ENCODE measurements at regions not wholly inside any gene's neighbourhood (a gene's known extent, or its start where the extent isn't known, plus 50 kb on each side); places are given as distances from the start of the nearest gene placed in this dataset.
A peak's percentile ranks its signal among the peaks of the same experiment; 100 is the strongest.
"Not testable (repeated sequence)": the region's sequence is repeated elsewhere in the genome, so short reads cannot be mapped to it uniquely, and the experiment has no call there.

DNA sequence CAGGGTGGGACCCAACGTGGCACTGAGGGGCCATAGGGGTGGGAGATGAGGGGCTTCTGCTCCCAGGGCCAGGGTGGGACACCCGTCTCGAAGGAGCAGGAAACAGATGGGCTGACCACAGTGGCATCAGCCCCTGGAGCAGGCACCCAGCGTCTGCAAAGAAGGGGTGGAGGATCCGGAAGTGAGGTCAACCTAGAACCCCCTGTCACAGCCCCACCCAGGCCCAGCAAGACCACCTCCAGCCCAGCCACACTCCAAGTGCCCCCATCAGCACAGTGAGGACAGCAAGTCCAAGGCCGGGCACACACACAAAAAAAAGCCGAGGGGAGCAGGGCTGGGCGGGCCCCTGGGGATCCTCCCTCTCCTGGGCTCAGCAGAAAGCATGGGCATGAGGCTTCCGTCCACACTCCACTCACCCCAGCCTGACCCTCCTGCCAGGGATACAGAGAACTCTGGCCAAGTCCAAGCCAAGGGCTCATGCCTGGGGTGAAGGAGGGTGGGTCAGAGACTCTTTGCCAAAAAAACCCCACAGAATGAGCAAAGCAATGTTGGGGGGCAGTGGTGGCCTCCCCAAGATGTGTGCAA lies 111.0 kb downstream of the FOXL3 start:
- intact Hi-C loops (cut with micrococcal nuclease): no loop called here
- DNase-seq (no peak), ATAC-seq (no peak)

DNA sequence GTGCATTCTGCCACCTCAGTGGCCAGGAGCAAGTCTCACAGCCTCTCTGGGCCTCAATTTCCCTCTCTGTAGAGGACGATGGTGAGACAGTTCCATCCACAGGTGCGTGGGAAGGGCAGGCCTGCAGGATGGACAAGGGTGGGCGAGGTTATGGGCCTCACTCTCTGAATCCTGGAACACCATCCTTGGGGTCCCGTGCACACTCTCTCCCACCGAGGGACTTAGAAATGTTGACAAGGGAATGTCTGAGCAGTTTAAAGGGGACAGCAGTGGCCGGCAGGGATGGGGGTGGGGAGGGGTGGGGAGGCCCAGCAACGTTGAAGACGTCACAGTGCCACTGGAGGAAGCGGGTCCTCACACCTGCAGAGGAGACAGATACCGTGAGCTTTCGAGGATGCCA lies 111.5 kb downstream of the FOXL3 start:
- ATAC-seq (no peak), DNase-seq (no peak)
- intact Hi-C loops (cut with micrococcal nuclease): no loop called here

DNA sequence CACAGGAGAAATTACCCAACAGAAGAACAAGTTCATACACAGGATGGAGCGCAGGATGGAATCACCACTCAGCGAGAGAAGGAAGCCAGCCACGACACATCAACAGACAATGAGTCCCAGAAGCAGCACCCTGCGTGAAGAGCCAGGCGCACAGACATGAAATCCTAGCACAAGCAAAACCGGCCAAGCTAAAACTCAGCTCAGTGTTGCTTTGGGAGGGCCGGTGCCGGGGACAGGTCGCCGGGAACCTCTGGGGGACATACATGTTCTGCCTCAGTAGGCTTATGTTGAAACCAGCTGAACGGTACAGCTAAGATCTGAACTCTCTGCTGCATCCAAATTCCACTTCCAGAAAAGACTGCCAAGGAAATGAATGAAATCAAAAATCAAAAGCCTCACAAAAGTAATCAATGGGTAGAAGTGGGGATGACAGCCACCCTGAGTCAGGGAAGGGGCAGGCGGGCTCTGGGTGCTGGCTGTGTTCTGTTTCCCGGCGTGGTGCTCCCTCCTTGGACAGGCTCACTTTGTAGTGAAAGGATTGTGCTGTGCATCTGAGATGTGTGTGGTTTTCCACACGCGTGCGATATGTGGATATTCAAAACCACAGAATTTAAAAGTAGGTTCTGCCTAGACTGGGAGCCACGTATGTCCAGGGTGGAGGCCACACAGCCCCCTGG lies 114.7 kb downstream of the PDGFA start:
- peak; percentile 18 for DNase-seq
- intact Hi-C loops (cut with micrococcal nuclease): no loop called here
- ATAC-seq: no peak

DNA sequence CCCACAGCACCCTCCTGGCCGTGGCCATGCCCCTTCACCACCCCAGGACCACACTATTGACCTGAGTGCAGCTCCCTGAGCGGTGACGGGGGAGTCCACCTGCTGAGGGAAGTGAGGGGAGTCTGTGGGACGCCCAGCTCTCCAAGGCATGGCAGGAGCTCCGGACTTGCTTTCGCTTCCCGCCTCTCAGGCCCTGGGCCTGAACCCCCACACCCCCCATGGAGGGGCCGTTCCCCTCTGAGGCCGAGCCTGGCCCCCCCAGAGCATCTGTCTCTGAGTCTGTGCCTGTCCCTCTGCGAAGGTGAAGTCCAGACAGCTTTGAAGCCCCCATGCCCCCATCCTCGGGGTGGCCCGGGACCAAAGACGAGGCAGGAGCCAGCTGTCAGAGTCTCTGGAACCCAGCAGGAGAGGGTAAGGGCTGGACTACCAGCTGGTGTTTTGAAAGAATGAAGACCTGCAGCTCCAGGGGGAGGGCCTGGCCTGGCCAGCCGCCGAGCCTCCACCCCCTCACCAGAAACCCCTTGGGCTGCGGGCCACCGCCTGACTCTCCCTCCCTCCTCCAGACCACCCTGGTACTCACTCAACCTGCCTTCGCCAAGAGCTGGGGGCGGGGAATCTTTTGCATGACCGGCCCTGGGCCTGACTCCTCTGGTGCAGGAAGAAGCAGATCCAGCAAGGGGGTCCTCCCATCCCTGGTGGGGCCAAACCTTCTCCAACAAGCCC lies 114.0 kb downstream of the PDGFA start:
- DNase-seq (peak; percentile 6), ATAC-seq (no peak)
- intact Hi-C loops (cut with micrococcal nuclease): no loop called here

DNA sequence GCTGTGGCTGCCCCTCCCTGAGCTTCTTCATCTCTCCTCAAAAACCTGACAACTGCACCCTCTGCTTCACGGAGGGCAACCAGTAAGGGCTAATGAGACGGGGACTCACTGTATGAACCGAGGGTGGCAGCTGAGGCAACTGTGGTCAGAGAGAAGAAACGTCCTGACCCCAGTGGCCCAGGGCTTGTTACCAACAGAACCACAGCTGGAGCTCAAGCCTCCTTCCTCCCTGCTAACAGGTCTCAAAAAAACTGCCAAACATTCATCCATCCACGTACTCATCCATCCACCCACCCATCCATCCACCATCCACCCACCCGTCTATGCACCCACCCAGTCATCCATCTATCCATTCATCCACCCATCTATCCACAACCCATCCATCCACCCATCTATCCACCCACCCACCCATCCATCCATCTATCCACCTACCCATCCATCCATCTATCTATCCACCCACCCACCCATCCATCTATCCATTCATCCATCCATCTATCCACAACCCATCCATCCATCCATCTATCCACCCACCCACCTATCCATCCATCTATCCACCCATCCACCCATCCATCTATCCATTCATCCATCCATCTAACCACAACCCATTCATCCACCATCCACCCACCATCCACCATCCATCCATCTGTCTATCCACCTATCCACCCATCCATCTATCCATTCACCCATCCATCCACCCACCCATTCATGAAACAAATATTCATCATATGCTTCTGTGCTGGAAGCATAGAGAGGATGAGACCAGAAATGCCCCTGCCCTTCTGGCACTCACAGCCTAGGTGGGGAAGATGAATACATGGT lies 111.7 kb downstream of the PDGFA start:
- DNase-seq (no peak), ATAC-seq (no peak)
- intact Hi-C loops (cut with micrococcal nuclease): no loop called here

DNA sequence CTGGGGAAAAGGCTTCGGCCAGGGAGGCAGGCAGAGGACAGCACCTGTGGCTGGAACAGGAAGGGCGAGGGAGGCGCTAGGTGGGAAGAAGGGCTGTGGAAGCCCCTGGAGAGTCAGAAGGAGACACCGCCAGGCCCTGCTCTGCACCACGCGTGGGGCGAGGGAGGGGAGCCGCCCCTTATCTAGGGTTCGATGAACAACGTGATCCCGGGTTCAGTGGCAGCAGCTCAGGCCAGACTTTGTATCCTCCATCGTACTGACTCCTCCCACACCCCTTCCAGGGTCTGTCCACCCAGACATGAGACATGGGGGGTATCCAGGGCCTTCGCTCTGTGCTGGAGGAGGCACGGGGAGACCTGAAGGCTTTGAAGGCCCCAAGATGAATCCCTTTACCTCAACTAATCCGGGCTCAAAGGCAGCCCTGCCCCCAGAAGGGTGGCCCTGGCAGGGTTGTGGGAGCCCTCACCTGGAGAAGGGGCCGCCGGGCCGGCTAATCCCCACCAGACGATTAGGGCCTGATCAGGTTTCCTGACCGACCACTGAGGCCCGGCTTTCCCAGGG lies 110.8 kb downstream of the PDGFA start:
- ATAC-seq (no peak), DNase-seq (peak; percentile 19)
- intact Hi-C loops (cut with micrococcal nuclease): no loop called here

DNA sequence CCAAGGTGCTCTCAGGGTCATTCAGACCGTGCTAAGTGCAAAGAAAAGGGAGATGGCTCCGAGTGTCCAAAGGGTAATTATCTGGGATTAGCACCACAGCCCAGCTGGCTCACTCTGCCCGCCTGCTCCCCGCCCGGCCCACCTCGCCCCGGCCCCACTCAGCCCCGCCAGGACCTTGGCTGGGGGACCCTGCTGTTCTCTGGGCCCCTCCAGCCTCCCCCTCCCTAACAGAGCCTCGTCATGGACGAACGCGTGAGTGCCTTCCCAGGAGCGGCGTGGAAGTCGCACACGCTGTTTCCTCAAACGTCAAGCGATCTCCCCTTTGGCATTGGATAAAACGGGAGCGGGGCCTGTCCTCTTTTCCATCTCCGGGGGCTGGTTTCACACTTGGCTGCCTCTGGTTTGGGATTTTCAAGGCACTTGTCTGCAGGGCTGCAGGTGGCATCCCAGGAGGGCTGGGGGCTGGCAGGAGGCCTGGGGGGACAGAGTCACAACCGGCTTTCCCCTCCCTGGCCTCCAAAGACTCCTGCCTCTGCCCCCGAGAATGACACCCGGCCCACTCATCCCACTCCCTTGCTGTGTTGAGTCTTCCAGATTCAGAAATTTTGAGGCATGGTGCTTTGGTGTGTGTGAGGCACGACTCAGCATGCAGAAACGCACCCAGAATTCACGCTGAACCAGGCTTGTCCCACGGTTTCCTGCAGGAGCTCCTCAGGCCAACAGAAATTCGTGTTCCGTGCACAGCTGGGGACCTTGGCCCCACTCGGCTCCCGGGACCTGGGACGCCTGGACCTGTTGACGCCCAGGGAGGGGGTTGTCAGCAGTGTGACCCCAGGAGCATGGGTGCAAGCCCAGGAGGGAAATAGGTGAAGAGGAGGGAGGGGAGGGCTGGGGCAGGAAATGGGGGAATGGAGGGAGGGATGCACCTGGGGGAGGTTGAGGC lies 110.0 kb downstream of the PDGFA start:
- no peak for ATAC-seq
- peak; percentile 13 for DNase-seq
- intact Hi-C loops (cut with micrococcal nuclease): no loop called here

DNA sequence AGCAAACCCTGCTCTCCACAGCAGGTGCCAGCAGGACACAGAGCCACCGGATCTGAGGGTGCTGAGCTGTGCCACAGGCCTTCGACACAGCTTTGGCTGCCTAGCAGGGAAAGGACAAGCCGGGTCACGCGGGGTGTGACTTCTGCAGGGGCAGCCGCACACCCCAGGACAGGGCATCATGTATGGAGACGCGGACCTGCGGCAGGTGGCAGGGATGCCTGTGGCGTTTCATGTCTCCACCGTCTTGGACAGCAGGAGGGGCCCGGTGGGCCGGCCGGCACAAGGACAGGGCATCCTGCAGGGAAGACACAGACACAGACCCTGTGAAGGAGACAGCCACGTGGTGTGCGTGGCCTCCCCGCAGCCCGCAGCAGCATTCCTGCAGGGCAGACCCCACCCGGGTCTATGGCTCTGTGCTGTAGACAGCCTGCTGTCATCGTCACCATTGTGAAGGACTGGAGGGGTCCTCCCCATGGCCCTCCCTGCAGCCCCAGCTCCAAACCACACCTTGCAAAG lies 109.2 kb downstream of the PDGFA start:
- DNase-seq: peak; percentile 22
- ATAC-seq: no peak
- intact Hi-C loops (cut with micrococcal nuclease): no loop called here

DNA sequence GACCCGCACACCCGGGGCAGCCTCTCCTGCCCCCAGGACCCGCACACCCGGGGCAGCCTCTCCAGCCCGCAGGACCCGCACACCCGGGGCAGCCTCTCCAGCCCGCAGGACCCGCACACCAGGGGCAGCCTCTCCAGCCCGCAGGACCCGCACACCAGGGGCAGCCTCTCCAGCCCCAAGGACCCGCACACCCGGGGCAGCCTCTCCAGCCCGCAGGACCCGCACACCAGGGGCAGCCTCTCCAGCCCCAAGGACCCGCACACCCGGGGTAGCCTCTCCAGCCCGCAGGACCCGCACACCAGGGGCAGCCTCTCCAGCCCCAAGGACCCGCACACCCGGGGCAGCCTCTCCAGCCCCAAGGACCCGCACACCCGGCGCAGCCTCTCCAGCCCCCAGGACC lies 108.5 kb downstream of the PDGFA start:
- ATAC-seq; intact Hi-C loops (cut with micrococcal nuclease); DNase-seq: not testable (repeated sequence)

DNA sequence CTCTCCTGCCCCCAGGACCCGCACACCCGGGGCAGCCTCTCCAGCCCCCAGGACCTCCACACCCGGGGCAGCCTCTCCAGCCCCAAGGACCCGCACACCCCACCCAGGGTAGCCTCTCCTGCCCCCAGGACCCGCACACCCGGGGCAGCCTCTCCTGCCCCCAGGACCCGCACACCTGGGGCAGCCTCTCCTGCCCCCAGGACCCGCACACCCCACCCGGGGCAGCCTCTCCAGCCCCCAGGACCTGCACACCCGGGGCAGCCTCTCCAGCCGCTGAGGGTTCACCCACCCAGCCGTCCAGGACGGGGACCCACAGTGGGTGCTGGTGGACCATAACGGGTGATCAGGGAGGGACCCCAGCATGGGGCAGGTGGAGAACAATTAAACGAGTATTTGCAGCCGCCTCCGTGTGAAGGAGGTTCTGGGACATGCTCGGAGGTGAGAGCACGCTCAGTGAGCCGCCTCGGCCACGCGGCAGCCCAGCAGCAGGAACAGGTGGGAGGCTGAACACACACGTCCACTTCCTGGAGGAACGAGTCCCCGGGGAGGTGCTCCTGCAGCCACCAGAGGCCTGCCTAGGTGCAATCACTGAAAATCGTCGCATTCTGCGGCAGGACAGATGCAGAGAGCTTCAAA lies 107.9 kb downstream of the PDGFA start:
- intact Hi-C loops (cut with micrococcal nuclease): no loop called here
- peak; percentile 13 for DNase-seq

DNA sequence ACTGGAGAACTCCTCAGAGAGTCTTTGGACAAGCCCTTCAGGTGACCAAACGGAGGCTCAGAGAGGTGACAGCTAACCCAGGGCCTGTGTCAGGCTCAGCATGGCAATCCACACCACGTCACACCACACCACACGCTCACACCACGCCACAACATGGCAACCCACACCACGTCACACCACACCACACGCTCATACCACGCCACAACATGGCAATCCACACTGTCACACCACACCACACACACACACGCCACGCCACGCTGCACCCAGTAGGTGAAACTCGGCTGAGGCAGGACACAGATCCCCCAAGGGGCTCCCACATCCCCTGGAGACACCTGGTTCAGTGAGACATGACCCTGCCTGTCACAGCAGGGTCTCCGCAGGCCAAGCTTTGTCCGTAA lies 107.3 kb downstream of the PDGFA start:
- intact Hi-C loops (cut with micrococcal nuclease): no loop called here
- no peak for ATAC-seq
- DNase-seq: peak; percentile 13

More for the DNA sequence above, 107.9 kb downstream of the PDGFA start:
- ATAC-seq: no peak

DNA sequence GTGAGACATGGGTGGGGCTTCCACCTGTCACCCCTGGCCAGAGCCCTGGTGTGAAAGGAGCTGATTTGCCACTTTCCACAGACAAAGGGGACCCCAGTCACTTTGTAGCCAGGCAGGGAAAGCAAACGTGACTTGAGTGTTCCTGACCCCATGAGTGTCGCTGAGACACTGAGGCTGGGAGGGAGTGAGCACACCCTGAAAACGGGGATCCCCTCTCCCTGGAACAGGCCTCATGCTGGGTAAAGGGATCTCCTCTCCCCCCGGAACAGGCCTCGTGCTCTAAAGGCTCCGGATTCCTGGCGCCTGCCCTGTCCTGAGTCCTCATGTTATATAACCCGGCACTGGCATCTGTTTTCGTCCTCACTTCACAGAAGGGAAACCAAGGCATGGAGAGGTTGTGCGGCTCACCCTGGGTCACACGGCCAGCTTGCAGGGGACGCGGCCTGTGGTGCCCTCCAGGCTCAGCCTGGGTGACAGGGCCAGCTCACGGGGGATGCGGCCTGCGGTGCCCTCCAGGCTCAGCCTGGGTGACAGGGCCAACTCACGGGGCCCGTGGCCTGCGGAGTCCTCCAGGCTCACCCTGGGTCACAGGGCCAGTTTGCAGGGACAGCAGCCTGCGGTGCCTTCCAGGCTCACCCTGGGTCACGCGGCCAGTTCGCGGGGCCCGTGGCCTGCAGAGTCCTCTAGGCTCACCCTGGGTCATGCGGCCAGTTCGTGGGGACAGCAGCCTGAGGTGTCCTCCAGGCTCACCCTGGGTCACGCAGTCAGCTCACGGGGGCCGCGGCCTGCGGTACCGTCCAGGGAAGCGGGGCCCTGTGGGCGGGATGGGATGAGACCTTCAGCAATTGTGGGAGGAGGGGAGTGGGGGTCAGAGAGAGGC lies 104.7 kb downstream of the PDGFA start:
- ATAC-seq: no peak
- intact Hi-C loops (cut with micrococcal nuclease): no loop called here
- peak; percentile 22 for DNase-seq

DNA sequence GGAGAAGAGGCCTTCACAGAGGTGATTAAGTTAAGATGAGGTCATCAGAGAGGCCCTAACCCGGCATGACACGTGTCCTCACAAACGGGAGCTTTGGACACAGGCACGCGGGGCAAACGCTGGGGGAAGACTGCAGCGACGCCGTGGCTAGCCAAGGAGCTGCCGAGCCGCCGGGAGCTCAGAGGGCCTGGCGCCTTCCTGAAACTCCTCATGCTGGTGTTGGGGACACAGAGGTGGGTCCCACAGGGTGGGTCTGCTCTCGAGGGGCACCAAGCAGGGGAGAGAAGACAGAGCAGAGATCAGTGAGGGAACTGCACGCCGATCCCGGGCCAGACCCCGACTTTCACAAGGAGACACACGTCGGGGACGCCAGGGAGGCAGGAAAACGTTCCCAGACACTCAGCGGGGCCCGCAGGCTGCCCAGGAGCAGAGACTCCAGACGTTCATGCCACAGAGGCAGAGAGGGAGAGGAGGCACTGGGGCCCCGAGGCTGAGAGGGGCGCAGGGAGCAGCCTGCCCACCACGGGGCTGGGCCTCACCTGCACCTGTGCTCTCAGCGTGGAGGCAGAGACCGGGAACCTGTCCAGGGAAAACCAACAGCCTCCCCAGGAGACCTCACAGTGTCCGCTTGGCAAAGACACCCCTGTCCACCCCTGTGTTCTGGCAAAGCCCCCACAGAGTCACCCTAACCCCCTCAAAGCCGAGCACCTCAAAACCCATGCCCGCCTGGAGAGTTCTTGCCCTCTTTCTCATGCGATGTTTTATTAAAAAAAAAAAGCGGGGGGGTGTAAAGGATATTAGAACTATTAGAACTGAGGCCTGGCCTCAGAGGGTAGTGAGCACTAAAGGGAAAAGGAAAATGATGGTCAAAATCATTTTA lies 103.8 kb downstream of the PDGFA start:
- intact Hi-C loops (cut with micrococcal nuclease): no loop called here
- ATAC-seq (no peak), DNase-seq (no peak)

DNA sequence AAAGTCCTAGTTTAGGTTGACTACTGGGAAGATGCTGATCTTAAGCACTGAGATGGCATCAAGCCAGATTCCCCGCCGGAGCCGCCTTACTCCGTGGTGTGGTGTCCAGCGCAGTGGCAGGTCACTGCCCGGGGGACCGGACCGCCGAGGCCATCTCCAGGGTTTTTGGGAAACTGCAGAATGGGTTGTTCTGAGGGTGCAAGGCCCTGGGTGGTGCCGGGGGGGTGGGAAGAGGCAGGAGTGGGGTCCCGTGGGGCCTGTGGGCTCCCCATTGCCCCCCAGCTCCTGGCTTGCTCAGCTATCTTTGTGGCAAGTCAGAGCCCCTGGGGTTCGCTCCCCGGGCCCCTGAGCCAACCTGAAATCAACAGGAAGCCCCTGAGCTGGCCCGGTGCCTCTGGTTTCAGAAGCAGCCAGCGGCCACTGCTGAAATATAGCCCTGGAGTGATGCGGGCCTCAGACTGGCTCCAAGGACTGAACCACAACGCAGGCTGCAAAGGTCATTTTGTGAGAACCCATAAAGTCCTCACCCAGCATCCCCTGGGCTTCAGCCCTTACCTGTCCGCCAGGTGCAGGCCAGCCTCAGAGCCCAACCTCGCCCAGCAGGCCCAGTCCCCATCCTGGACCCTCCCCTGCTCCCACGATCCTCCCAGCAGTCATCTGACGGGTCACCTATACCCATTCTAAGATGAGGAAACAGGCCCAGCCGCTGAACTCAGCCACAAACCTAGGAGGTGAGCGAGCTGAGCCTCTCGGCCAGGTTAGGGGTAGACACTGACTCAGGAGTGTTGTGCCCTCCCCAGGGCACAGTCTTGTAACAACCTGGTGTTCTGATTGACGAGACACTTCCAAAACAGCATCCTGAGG lies 102.7 kb downstream of the PDGFA start:
- intact Hi-C loops (cut with micrococcal nuclease): no loop called here
- no peak for DNase-seq
- ATAC-seq: no peak

DNA sequence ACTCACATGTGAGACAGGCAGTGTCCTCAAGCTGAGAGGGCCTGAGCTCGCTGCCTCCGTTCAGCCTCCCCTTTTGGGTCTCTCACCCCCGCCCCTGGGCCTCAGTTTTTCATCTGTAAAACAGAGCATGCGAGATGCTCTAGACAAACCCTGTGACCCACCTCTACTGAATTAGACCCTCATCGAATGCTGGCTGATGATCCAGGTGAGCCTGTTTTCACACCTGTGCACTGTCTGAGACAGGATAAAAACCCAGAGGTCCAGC lies 102.1 kb downstream of the PDGFA start:
- intact Hi-C loops (cut with micrococcal nuclease): no loop called here
- ATAC-seq (no peak), DNase-seq (no peak)
